DND-41 (cell line): ENCODE measurements at regions not wholly inside any gene's neighbourhood (a gene's known extent, or its start where the extent isn't known, plus 50 kb on each side); places are given as distances from the start of the nearest gene placed in this dataset.

Experiments used
- EZH2 ChIP-seq: IDR thresholded peaks from 3 replicates; pipeline ENCODE4 v1.6.1; 2012; ENCODE audit warnings: borderline replicate concordance, low read depth, mild to moderate bottlenecking, moderate library complexity, low read length, inconsistent platforms; ENCODE audit not compliant: severe bottlenecking
- TF ChIP-seq, protein P1 (sequence below): IDR thresholded peaks from 2 replicates; pipeline ENCODE4 v1.5.1; 2012; ENCODE audit warnings: borderline replicate concordance, low read length, moderate library complexity, mild to moderate bottlenecking; ENCODE audit not compliant: poor library complexity, severe bottlenecking; ENCODE audit errors: extremely low read depth

DNA sequence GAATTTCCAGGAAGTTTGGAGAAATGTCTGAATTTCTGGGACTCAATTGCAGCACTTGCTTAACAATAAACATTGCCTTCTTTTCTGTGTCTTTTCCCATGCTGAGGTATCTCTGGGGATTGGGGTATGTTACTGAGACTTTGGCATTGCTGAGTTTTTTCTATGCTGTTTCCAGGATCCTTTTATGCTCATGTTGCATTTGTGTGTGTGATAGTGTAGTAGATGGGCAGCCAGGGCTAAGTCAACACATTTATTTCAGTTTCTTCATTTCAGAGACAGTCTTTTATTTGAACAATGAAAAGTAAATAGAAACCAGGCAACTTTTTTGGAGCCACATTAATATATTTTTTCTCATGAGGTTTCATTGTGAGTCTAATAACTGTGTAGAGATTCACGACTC, 1160.3 kb upstream of the TMEM132C start:
- TF ChIP-seq, protein P1, sequence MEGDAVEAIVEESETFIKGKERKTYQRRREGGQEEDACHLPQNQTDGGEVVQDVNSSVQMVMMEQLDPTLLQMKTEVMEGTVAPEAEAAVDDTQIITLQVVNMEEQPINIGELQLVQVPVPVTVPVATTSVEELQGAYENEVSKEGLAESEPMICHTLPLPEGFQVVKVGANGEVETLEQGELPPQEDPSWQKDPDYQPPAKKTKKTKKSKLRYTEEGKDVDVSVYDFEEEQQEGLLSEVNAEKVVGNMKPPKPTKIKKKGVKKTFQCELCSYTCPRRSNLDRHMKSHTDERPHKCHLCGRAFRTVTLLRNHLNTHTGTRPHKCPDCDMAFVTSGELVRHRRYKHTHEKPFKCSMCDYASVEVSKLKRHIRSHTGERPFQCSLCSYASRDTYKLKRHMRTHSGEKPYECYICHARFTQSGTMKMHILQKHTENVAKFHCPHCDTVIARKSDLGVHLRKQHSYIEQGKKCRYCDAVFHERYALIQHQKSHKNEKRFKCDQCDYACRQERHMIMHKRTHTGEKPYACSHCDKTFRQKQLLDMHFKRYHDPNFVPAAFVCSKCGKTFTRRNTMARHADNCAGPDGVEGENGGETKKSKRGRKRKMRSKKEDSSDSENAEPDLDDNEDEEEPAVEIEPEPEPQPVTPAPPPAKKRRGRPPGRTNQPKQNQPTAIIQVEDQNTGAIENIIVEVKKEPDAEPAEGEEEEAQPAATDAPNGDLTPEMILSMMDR = no peak
- no peak for TF ChIP-seq EZH2
